ENCODE measurements at regions not wholly inside any gene's neighbourhood (a gene's known extent, or its start where the extent isn't known, plus 50 kb on each side); places are given as distances from the start of the nearest gene placed in this dataset.

GRCh38 chr13:63351081-63351480, 1935.4 kb upstream of the PCDH20 start:
- H3K4me3 Mint-ChIP-seq: no peak overlapping the region
- H3K9me3 Mint-ChIP-seq: peaks cover 3% of the 10 kb centered on the region
- no peak overlapping the region for H3K27ac Mint-ChIP-seq
- no peaks in the 10 kb centered on the region for H3K36me3 Mint-ChIP-seq (ENCODE audit: low read depth)
- DNase-seq: no peak
- H3K4me1 Mint-ChIP-seq: no peaks in the 10 kb centered on the region
- ATAC-seq: no peak
- H3K27me3 Mint-ChIP-seq: no peaks in the 10 kb centered on the region

- Mint-ChIP-seq H3K36me3 (ENCODE audit: low read depth) (no peaks in the 10 kb centered on the region), H3K27ac (no peak overlapping the region), H3K4me1 (no peaks in the 10 kb centered on the region), H3K4me3 (no peak overlapping the region), H3K27me3 (no peaks in the 10 kb centered on the region), H3K9me3 (peaks cover 22% of the 10 kb centered on the region)
- no peak for DNase-seq
- ATAC-seq: no peak
Observed at GRCh38 chr13:63345835-63346234, 1930.2 kb upstream of the PCDH20 start.

GRCh38 chr13:63344711-63345110, 1929.1 kb upstream of the PCDH20 start:
- H3K27ac Mint-ChIP-seq: no peak overlapping the region
- H3K9me3 Mint-ChIP-seq: peaks cover 22% of the 10 kb centered on the region
- DNase-seq (no peak), ATAC-seq (no peak)
- no peak overlapping the region for H3K4me3 Mint-ChIP-seq
- H3K27me3 Mint-ChIP-seq: no peaks in the 10 kb centered on the region
- no peaks in the 10 kb centered on the region for H3K36me3 Mint-ChIP-seq (ENCODE audit: low read depth)
- no peaks in the 10 kb centered on the region for H3K4me1 Mint-ChIP-seq

GRCh38 chr13:63337921-63338320, 1922.3 kb upstream of the PCDH20 start:
- no peak for DNase-seq
- H3K9me3 Mint-ChIP-seq: peaks cover 23% of the 10 kb centered on the region
- no peaks in the 10 kb centered on the region for H3K36me3 Mint-ChIP-seq (ENCODE audit: low read depth)
- H3K27ac Mint-ChIP-seq: no peak overlapping the region
- no peak overlapping the region for H3K4me3 Mint-ChIP-seq
- ATAC-seq: no peak
- H3K27me3 Mint-ChIP-seq: no peaks in the 10 kb centered on the region
- no peaks in the 10 kb centered on the region for H3K4me1 Mint-ChIP-seq

- Mint-ChIP-seq H3K27ac (no peak overlapping the region), H3K4me3 (no peak overlapping the region), H3K4me1 (no peaks in the 10 kb centered on the region), H3K27me3 (no peaks in the 10 kb centered on the region), H3K9me3 (peaks cover 26% of the 10 kb centered on the region), H3K36me3 (ENCODE audit: low read depth) (no peaks in the 10 kb centered on the region)
- DNase-seq: no peak
- no peak for ATAC-seq
Observed at GRCh38 chr13:63337041-63337440, 1921.4 kb upstream of the PCDH20 start.

- peaks cover 26% of the 10 kb centered on the region for H3K9me3 Mint-ChIP-seq
- H3K4me1 Mint-ChIP-seq: no peaks in the 10 kb centered on the region
- no peaks in the 10 kb centered on the region for H3K27me3 Mint-ChIP-seq
- no peak for DNase-seq
- no peak overlapping the region for H3K27ac Mint-ChIP-seq
- H3K4me3 Mint-ChIP-seq: no peak overlapping the region
- no peaks in the 10 kb centered on the region for H3K36me3 Mint-ChIP-seq (ENCODE audit: low read depth)
- no peak for ATAC-seq
Observed at GRCh38 chr13:63336549-63336948, 1920.9 kb upstream of the PCDH20 start.

GRCh38 chr13:63327584-63327983, 1911.9 kb upstream of the PCDH20 start:
- DNase-seq (no peak), ATAC-seq (no peak)
- Mint-ChIP-seq H3K36me3 (ENCODE audit: low read depth) (no peaks in the 10 kb centered on the region), H3K27me3 (no peaks in the 10 kb centered on the region), H3K4me3 (no peak overlapping the region), H3K9me3 (peaks cover 9% of the 10 kb centered on the region), H3K4me1 (no peaks in the 10 kb centered on the region), H3K27ac (no peak overlapping the region)

GRCh38 chr13:63323441-63323840, 1907.8 kb upstream of the PCDH20 start:
- Mint-ChIP-seq H3K9me3 (peaks cover 6% of the 10 kb centered on the region), H3K4me1 (no peaks in the 10 kb centered on the region), H3K4me3 (no peak overlapping the region), H3K36me3 (ENCODE audit: low read depth) (no peaks in the 10 kb centered on the region), H3K27me3 (no peaks in the 10 kb centered on the region), H3K27ac (no peak overlapping the region)
- ATAC-seq (no peak), DNase-seq (no peak)

GRCh38 chr13:63311587-63311986, 1895.9 kb upstream of the PCDH20 start:
- H3K27ac Mint-ChIP-seq: no peak overlapping the region
- no peaks in the 10 kb centered on the region for H3K4me1 Mint-ChIP-seq
- no peaks in the 10 kb centered on the region for H3K27me3 Mint-ChIP-seq
- H3K4me3 Mint-ChIP-seq: no peak overlapping the region
- peaks cover 23% of the 10 kb centered on the region for H3K9me3 Mint-ChIP-seq
- no peak for ATAC-seq
- DNase-seq: no peak
- H3K36me3 Mint-ChIP-seq (ENCODE audit: low read depth): no peaks in the 10 kb centered on the region

- no peak for ATAC-seq
- no peaks in the 10 kb centered on the region for H3K27me3 Mint-ChIP-seq
- H3K4me1 Mint-ChIP-seq: no peaks in the 10 kb centered on the region
- no peaks in the 10 kb centered on the region for H3K36me3 Mint-ChIP-seq (ENCODE audit: low read depth)
- H3K9me3 Mint-ChIP-seq: peaks cover 33% of the 10 kb centered on the region
- no peak for DNase-seq
- no peak overlapping the region for H3K27ac Mint-ChIP-seq
- H3K4me3 Mint-ChIP-seq: no peak overlapping the region
Observed at GRCh38 chr13:63308549-63309165, 1893.0 kb upstream of the PCDH20 start.

GRCh38 chr13:63307228-63307627, 1891.6 kb upstream of the PCDH20 start:
- H3K9me3 Mint-ChIP-seq: peaks cover 23% of the 10 kb centered on the region
- no peaks in the 10 kb centered on the region for H3K4me1 Mint-ChIP-seq
- no peak overlapping the region for H3K4me3 Mint-ChIP-seq
- H3K27ac Mint-ChIP-seq: no peak overlapping the region
- no peaks in the 10 kb centered on the region for H3K36me3 Mint-ChIP-seq (ENCODE audit: low read depth)
- no peaks in the 10 kb centered on the region for H3K27me3 Mint-ChIP-seq
- ATAC-seq (no peak), DNase-seq (no peak)

GRCh38 chr13:63305641-63306133, 1890.0 kb upstream of the PCDH20 start:
- no peak overlapping the region for H3K4me3 Mint-ChIP-seq
- no peaks in the 10 kb centered on the region for H3K36me3 Mint-ChIP-seq (ENCODE audit: low read depth)
- H3K4me1 Mint-ChIP-seq: no peaks in the 10 kb centered on the region
- no peak overlapping the region for H3K27ac Mint-ChIP-seq
- DNase-seq (no peak), ATAC-seq (no peak)
- H3K27me3 Mint-ChIP-seq: no peaks in the 10 kb centered on the region
- peaks cover 21% of the 10 kb centered on the region for H3K9me3 Mint-ChIP-seq

- peaks cover 23% of the 10 kb centered on the region for H3K9me3 Mint-ChIP-seq
- ATAC-seq: no peak
- no peaks in the 10 kb centered on the region for H3K36me3 Mint-ChIP-seq (ENCODE audit: low read depth)
- H3K4me1 Mint-ChIP-seq: no peaks in the 10 kb centered on the region
- H3K27ac Mint-ChIP-seq: no peak overlapping the region
- H3K27me3 Mint-ChIP-seq: no peaks in the 10 kb centered on the region
- H3K4me3 Mint-ChIP-seq: no peak overlapping the region
- no peak for DNase-seq
Observed at GRCh38 chr13:63304497-63304896, 1888.8 kb upstream of the PCDH20 start.

GRCh38 chr13:63299866-63300394, 1884.3 kb upstream of the PCDH20 start:
- no peak overlapping the region for H3K27ac Mint-ChIP-seq
- no peak overlapping the region for H3K4me3 Mint-ChIP-seq
- no peaks in the 10 kb centered on the region for H3K27me3 Mint-ChIP-seq
- no peaks in the 10 kb centered on the region for H3K4me1 Mint-ChIP-seq
- H3K36me3 Mint-ChIP-seq (ENCODE audit: low read depth): no peaks in the 10 kb centered on the region
- ATAC-seq (no peak), DNase-seq (no peak)
- peaks cover 14% of the 10 kb centered on the region for H3K9me3 Mint-ChIP-seq

GRCh38 chr13:63297163-63297562, 1881.5 kb upstream of the PCDH20 start:
- Mint-ChIP-seq H3K27ac (no peak overlapping the region), H3K4me1 (no peaks in the 10 kb centered on the region), H3K27me3 (no peaks in the 10 kb centered on the region), H3K4me3 (no peak overlapping the region), H3K36me3 (ENCODE audit: low read depth) (no peaks in the 10 kb centered on the region), H3K9me3 (peaks cover 8% of the 10 kb centered on the region)
- DNase-seq (no peak), ATAC-seq (no peak)

- Mint-ChIP-seq H3K36me3 (ENCODE audit: low read depth) (no peaks in the 10 kb centered on the region), H3K4me1 (no peaks in the 10 kb centered on the region), H3K9me3 (peaks cover 8% of the 10 kb centered on the region), H3K27me3 (no peaks in the 10 kb centered on the region), H3K27ac (no peak overlapping the region), H3K4me3 (no peak overlapping the region)
- no peak for ATAC-seq
- no peak for DNase-seq
Observed at GRCh38 chr13:63291701-63292100, 1876.1 kb upstream of the PCDH20 start.
